ENCODE measurements at regions not wholly inside any gene's neighbourhood (a gene's known extent, or its start where the extent isn't known, plus 50 kb on each side); places are given as distances from the start of the nearest gene placed in this dataset.

DNA sequence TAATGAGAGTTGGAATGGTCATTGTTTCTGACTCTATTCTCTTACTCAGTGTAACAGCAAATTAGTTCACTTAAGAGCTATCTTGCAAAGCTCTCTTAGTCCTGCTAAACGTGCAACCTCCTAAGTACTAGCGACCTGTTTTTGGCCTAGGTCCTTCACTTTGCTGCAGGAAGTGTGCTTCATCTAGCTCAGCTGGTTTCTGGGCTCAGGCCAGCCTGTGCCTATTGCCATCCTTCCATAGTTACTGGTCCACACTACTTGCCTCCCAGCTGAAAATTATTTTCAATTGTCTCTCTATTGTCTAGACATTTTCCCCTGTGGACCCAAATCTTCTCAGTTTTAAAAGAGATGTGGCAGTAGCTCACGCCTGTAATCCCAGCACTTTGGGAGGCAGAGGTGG is 561.3 kb downstream of the FGF9 start:
- 87% methylated on average over 3 of the region's 3 CpGs for whole genome bisulfite sequencing
- Histone ChIP-seq H3K27ac (ENCODE audit: low read depth in 1 of 2, low read length in 1 of 2) (no peak overlapping the region), H3K4me3 (ENCODE audit: low read length in 2 of 2) (no peak overlapping the region), H3K36me3 (ENCODE audit: control insufficient read depth in 2 of 2, insufficient read depth in 2 of 2, low read length in 1 of 2) (no peaks in the 10 kb centered on the region), H3K4me1 (ENCODE audit: control insufficient read depth in 2 of 2, insufficient read depth in 2 of 2, low read length in 2 of 2) (no peaks in the 10 kb centered on the region), H3K27me3 (ENCODE audit: control insufficient read depth in 2 of 2, insufficient read depth in 1 of 2, low read length in 1 of 2) (no peaks in the 10 kb centered on the region), H3K9me3 (ENCODE audit: control insufficient read depth in 2 of 2, insufficient read depth in 1 of 2, low read length in 1 of 2) (no peaks in the 10 kb centered on the region)
- no peak for DNase-seq (ENCODE audit: low read depth in 6 of 9, low spot score in 9 of 9)

DNA sequence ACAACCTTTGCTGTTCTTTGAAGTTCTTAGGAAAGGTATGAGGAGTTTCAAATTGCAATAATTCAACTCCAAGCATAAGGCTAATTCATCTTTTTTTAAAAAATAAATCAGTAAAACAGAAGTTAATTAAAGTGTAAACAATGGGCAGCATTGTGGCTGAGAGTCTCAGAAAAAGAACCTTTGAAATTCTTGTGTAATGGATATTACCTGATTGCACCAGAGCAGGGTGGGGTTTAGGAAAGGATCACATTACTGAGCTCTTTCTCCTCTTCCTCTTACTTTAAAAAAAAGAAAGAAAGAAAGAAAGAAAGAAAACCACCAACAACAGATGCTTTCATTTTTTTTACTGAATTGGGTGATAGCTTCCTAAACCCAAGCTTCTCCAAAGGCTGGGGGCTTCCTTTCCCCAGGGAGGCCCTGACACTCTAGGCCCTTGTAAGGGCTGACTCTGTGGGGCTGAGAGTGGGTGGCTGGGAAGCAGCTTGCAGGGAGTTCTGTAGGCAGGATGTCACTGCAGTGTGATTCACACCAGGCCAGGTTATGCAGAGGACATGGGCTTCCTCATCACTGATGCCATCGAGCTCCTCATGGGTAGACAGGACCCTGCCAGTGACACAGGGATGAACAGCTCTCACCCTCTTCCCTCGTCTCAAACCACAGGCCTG is 564.5 kb downstream of the FGF9 start:
- H3K27ac ChIP-seq (ENCODE audit: low read depth in 1 of 2, low read length in 1 of 2), result no peak overlapping the region
- H3K9me3 ChIP-seq (ENCODE audit: control insufficient read depth in 2 of 2, insufficient read depth in 1 of 2, low read length in 1 of 2), result no peaks in the 10 kb centered on the region
- no peaks in the 10 kb centered on the region for H3K4me1 ChIP-seq (ENCODE audit: control insufficient read depth in 2 of 2, insufficient read depth in 2 of 2, low read length in 2 of 2)
- no peak overlapping the region for H3K4me3 ChIP-seq (ENCODE audit: low read length in 2 of 2)
- no peaks in the 10 kb centered on the region for H3K36me3 ChIP-seq (ENCODE audit: control insufficient read depth in 2 of 2, insufficient read depth in 2 of 2, low read length in 1 of 2)
- no peaks in the 10 kb centered on the region for H3K27me3 ChIP-seq (ENCODE audit: control insufficient read depth in 2 of 2, insufficient read depth in 1 of 2, low read length in 1 of 2)
- WGBS, result 45% methylated on average over 2 of the region's 2 CpGs
- DNase-seq (ENCODE audit: low read depth in 6 of 9, low spot score in 9 of 9), result no peak

- no peaks in the 10 kb centered on the region for H3K27me3 ChIP-seq (ENCODE audit: control insufficient read depth in 2 of 2, insufficient read depth in 1 of 2, low read length in 1 of 2)
- WGBS, result 78% methylated on average over 2 of the region's 2 CpGs
- no peaks in the 10 kb centered on the region for H3K36me3 ChIP-seq (ENCODE audit: control insufficient read depth in 2 of 2, insufficient read depth in 2 of 2, low read length in 1 of 2)
- no peak overlapping the region for H3K4me3 ChIP-seq (ENCODE audit: low read length in 2 of 2)
- no peaks in the 10 kb centered on the region for H3K4me1 ChIP-seq (ENCODE audit: control insufficient read depth in 2 of 2, insufficient read depth in 2 of 2, low read length in 2 of 2)
- DNase-seq (ENCODE audit: low read depth in 6 of 9, low spot score in 9 of 9), result no peak
- H3K9me3 ChIP-seq (ENCODE audit: control insufficient read depth in 2 of 2, insufficient read depth in 1 of 2, low read length in 1 of 2), result no peaks in the 10 kb centered on the region
- H3K27ac ChIP-seq (ENCODE audit: low read depth in 1 of 2, low read length in 1 of 2), result no peak overlapping the region
Measured at GRCh38 chr13:22235950-22236290, 565.0 kb downstream of the FGF9 start.

GRCh38 chr13:22238269-22238668 is 567.4 kb downstream of the FGF9 start:
- 97% methylated on average over 4 of the region's 4 CpGs for WGBS
- Histone ChIP-seq H3K27me3 (ENCODE audit: control insufficient read depth in 2 of 2, insufficient read depth in 1 of 2, low read length in 1 of 2) (no peaks in the 10 kb centered on the region), H3K36me3 (ENCODE audit: control insufficient read depth in 2 of 2, insufficient read depth in 2 of 2, low read length in 1 of 2) (no peaks in the 10 kb centered on the region), H3K4me1 (ENCODE audit: control insufficient read depth in 2 of 2, insufficient read depth in 2 of 2, low read length in 2 of 2) (no peaks in the 10 kb centered on the region), H3K4me3 (ENCODE audit: low read length in 2 of 2) (no peak overlapping the region), H3K27ac (ENCODE audit: low read depth in 1 of 2, low read length in 1 of 2) (no peak overlapping the region), H3K9me3 (ENCODE audit: control insufficient read depth in 2 of 2, insufficient read depth in 1 of 2, low read length in 1 of 2) (no peaks in the 10 kb centered on the region)
- DNase-seq (ENCODE audit: low read depth in 6 of 9, low spot score in 9 of 9), result no peak

GRCh38 chr13:22240716-22241115 is 569.8 kb downstream of the FGF9 start:
- H3K4me3 ChIP-seq (ENCODE audit: low read length in 2 of 2), result no peak overlapping the region
- H3K36me3 ChIP-seq (ENCODE audit: control insufficient read depth in 2 of 2, insufficient read depth in 2 of 2, low read length in 1 of 2), result no peaks in the 10 kb centered on the region
- DNase-seq (ENCODE audit: low read depth in 6 of 9, low spot score in 9 of 9), result no peak
- WGBS, result 92% methylated on average over 1 of the region's 1 CpG
- no peaks in the 10 kb centered on the region for H3K9me3 ChIP-seq (ENCODE audit: control insufficient read depth in 2 of 2, insufficient read depth in 1 of 2, low read length in 1 of 2)
- H3K27me3 ChIP-seq (ENCODE audit: control insufficient read depth in 2 of 2, insufficient read depth in 1 of 2, low read length in 1 of 2), result no peaks in the 10 kb centered on the region
- no peak overlapping the region for H3K27ac ChIP-seq (ENCODE audit: low read depth in 1 of 2, low read length in 1 of 2)
- no peaks in the 10 kb centered on the region for H3K4me1 ChIP-seq (ENCODE audit: control insufficient read depth in 2 of 2, insufficient read depth in 2 of 2, low read length in 2 of 2)

- no peak overlapping the region for H3K4me3 ChIP-seq (ENCODE audit: low read length in 2 of 2)
- no peaks in the 10 kb centered on the region for H3K36me3 ChIP-seq (ENCODE audit: control insufficient read depth in 2 of 2, insufficient read depth in 2 of 2, low read length in 1 of 2)
- no peak for DNase-seq (ENCODE audit: low read depth in 6 of 9, low spot score in 9 of 9)
- WGBS, result 42% methylated on average over 9 of the region's 9 CpGs
- no peaks in the 10 kb centered on the region for H3K4me1 ChIP-seq (ENCODE audit: control insufficient read depth in 2 of 2, insufficient read depth in 2 of 2, low read length in 2 of 2)
- no peaks in the 10 kb centered on the region for H3K9me3 ChIP-seq (ENCODE audit: control insufficient read depth in 2 of 2, insufficient read depth in 1 of 2, low read length in 1 of 2)
- H3K27me3 ChIP-seq (ENCODE audit: control insufficient read depth in 2 of 2, insufficient read depth in 1 of 2, low read length in 1 of 2), result no peaks in the 10 kb centered on the region
- H3K27ac ChIP-seq (ENCODE audit: low read depth in 1 of 2, low read length in 1 of 2), result no peak overlapping the region
Measured at GRCh38 chr13:22243469-22244163, 572.7 kb downstream of the FGF9 start.

GRCh38 chr13:22252281-22252830 is 581.5 kb downstream of the FGF9 start:
- no peak for DNase-seq (ENCODE audit: low read depth in 6 of 9, low spot score in 9 of 9)
- WGBS, result 94% methylated on average over 11 of the region's 11 CpGs

DNA sequence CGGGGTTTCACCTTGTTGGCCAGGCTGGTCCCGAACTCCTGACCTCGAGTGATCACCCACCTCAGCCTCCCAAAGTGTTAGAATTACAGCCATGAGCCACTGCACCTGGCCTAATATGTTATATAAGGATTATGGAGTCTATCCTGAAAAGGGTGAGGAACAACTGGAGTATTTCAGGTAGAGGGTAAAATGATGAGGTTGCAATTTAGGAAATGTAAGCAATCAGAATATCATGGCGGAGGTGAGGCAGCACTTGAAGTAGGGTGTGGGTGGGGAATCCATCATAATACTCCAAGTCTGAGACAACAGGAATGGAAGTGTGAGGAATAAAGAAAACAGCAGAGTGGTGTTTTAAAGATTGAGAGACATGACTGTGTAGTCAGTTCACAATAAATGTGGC is 582.2 kb downstream of the FGF9 start:
- 95% methylated on average over 4 of the region's 4 CpGs for WGBS
- no peak for DNase-seq (ENCODE audit: low read depth in 6 of 9, low spot score in 9 of 9)
- no peak overlapping the region for H3K27ac ChIP-seq (ENCODE audit: low read depth in 1 of 2, low read length in 1 of 2)

More at GRCh38 chr13:22252281-22252830, 581.5 kb downstream of the FGF9 start:
- Histone ChIP-seq H3K4me1 (ENCODE audit: control insufficient read depth in 2 of 2, insufficient read depth in 2 of 2, low read length in 2 of 2) (no peaks in the 10 kb centered on the region), H3K27me3 (ENCODE audit: control insufficient read depth in 2 of 2, insufficient read depth in 1 of 2, low read length in 1 of 2) (no peaks in the 10 kb centered on the region), H3K27ac (ENCODE audit: low read depth in 1 of 2, low read length in 1 of 2) (no peak overlapping the region), H3K9me3 (ENCODE audit: control insufficient read depth in 2 of 2, insufficient read depth in 1 of 2, low read length in 1 of 2) (no peaks in the 10 kb centered on the region), H3K36me3 (ENCODE audit: control insufficient read depth in 2 of 2, insufficient read depth in 2 of 2, low read length in 1 of 2) (no peaks in the 10 kb centered on the region), H3K4me3 (ENCODE audit: low read length in 2 of 2) (no peak overlapping the region)

GRCh38 chr13:22256111-22256639 is 585.3 kb downstream of the FGF9 start:
- Histone ChIP-seq H3K4me1 (ENCODE audit: control insufficient read depth in 2 of 2, insufficient read depth in 2 of 2, low read length in 2 of 2) (no peaks in the 10 kb centered on the region), H3K9me3 (ENCODE audit: control insufficient read depth in 2 of 2, insufficient read depth in 1 of 2, low read length in 1 of 2) (no peaks in the 10 kb centered on the region), H3K27ac (ENCODE audit: low read depth in 1 of 2, low read length in 1 of 2) (no peak overlapping the region), H3K36me3 (ENCODE audit: control insufficient read depth in 2 of 2, insufficient read depth in 2 of 2, low read length in 1 of 2) (no peaks in the 10 kb centered on the region), H3K27me3 (ENCODE audit: control insufficient read depth in 2 of 2, insufficient read depth in 1 of 2, low read length in 1 of 2) (no peaks in the 10 kb centered on the region), H3K4me3 (ENCODE audit: low read length in 2 of 2) (no peak overlapping the region)
- WGBS, result 95% methylated on average over 2 of the region's 2 CpGs
- DNase-seq (ENCODE audit: low read depth in 6 of 9, low spot score in 9 of 9), result no peak

More for the DNA sequence above, 582.2 kb downstream of the FGF9 start:
- Histone ChIP-seq H3K9me3 (ENCODE audit: control insufficient read depth in 2 of 2, insufficient read depth in 1 of 2, low read length in 1 of 2) (no peaks in the 10 kb centered on the region), H3K27me3 (ENCODE audit: control insufficient read depth in 2 of 2, insufficient read depth in 1 of 2, low read length in 1 of 2) (no peaks in the 10 kb centered on the region), H3K4me3 (ENCODE audit: low read length in 2 of 2) (no peak overlapping the region), H3K36me3 (ENCODE audit: control insufficient read depth in 2 of 2, insufficient read depth in 2 of 2, low read length in 1 of 2) (no peaks in the 10 kb centered on the region), H3K4me1 (ENCODE audit: control insufficient read depth in 2 of 2, insufficient read depth in 2 of 2, low read length in 2 of 2) (no peaks in the 10 kb centered on the region)
